GM18502 (cell line): ENCODE measurements at regions not wholly inside any gene's neighbourhood (a gene's known extent, or its start where the extent isn't known, plus 50 kb on each side); places are given as distances from the start of the nearest gene placed in this dataset.
"Not testable (repeated sequence)": the region's sequence is repeated elsewhere in the genome, so short reads cannot be mapped to it uniquely, and the experiment has no call there.

ENCODE experiments used
- ATAC-seq: cut with Tn5 transposase; IDR thresholded peaks from one replicate; pipeline ENCODE4 v1.9.1; 2021; ENCODE audit warnings: mild to moderate bottlenecking; ENCODE audit not compliant: unreplicated experiment, poor library complexity

GRCh38 chr20:59485576-59486454 is 118.5 kb upstream of the PHACTR3 start:
- no peak for ATAC-seq

GRCh38 chr20:59488459-59488858 is 115.9 kb upstream of the PHACTR3 start:
- ATAC-seq: not testable (repeated sequence)

- ATAC-seq: not testable (repeated sequence)
These were observed 113.9 kb upstream of the PHACTR3 start for GRCh38 chr20:59490196-59491004.

- no peak for ATAC-seq
These were observed 112.5 kb upstream of the PHACTR3 start for GRCh38 chr20:59491884-59492283.

- no peak for ATAC-seq
These were observed 110.4 kb upstream of the PHACTR3 start for GRCh38 chr20:59493926-59494325.

GRCh38 chr20:59495166-59495565 is 109.2 kb upstream of the PHACTR3 start:
- ATAC-seq: no peak

GRCh38 chr20:59495894-59496510 is 108.3 kb upstream of the PHACTR3 start:
- ATAC-seq: no peak

GRCh38 chr20:59498291-59498690 is 106.0 kb upstream of the PHACTR3 start:
- ATAC-seq: no peak

GRCh38 chr20:59499863-59500262 is 104.5 kb upstream of the PHACTR3 start:
- ATAC-seq: no peak

- ATAC-seq: no peak
These were observed 95.6 kb upstream of the PHACTR3 start for GRCh38 chr20:59508729-59509128.

GRCh38 chr20:59512651-59513050 is 91.7 kb upstream of the PHACTR3 start:
- no peak for ATAC-seq

GRCh38 chr20:59514554-59514953 is 89.8 kb upstream of the PHACTR3 start:
- ATAC-seq: no peak

- no peak for ATAC-seq
These were observed 89.1 kb upstream of the PHACTR3 start for GRCh38 chr20:59515013-59515905.

GRCh38 chr20:59515906-59516209 is 88.5 kb upstream of the PHACTR3 start:
- no peak for ATAC-seq

GRCh38 chr20:59518881-59519706 is 85.2 kb upstream of the PHACTR3 start:
- ATAC-seq: peak; percentile 59

GRCh38 chr20:59519707-59520014 is 84.7 kb upstream of the PHACTR3 start:
- no peak for ATAC-seq

- ATAC-seq: no peak
These were observed 83.5 kb upstream of the PHACTR3 start for GRCh38 chr20:59520814-59521213.

GRCh38 chr20:59525500-59526241 is 78.7 kb upstream of the PHACTR3 start:
- peak; percentile 58 for ATAC-seq
